Adrenal gland (tissue), 5 donors: ENCODE measurements at regions not wholly inside any gene's neighbourhood (a gene's known extent, or its start where the extent isn't known, plus 50 kb on each side); places are given as distances from the start of the nearest gene placed in this dataset.

Experiments used
- POLR2A ChIP-seq, 2 donors: fragments of 450-650 bp; IDR thresholded peaks; one replicate each; pipeline ENCODE4 v1.6.1; 2017; ENCODE audit warnings: antibody characterized with exemption in 2 of 2, mild to moderate bottlenecking in 2 of 2, moderate library complexity in 1 of 2
- TF ChIP-seq, protein P1 (sequence below), 6 experiments: fragments of 450-650 bp in 4 of 6; fragments of 200-600 bp in 2 of 6; sonication (generic) in 1 of 6; IDR thresholded peaks; 1 replicate in 5 of 6; 2 replicates in 1 of 6; pipeline versions ENCODE4 v1.5.1 to v1.8.0; 2016 to 2021; ENCODE audit warnings: antibody characterized with exemption in 6 of 6, mild to moderate bottlenecking in 2 of 6, moderate library complexity in 1 of 6
- donor health status: DM: no; HTN: no; CAD: no.

GRCh38 chr16:54519161-54519695 lies 232.6 kb upstream of the IRX3 start:
- TF ChIP-seq, protein P1, sequence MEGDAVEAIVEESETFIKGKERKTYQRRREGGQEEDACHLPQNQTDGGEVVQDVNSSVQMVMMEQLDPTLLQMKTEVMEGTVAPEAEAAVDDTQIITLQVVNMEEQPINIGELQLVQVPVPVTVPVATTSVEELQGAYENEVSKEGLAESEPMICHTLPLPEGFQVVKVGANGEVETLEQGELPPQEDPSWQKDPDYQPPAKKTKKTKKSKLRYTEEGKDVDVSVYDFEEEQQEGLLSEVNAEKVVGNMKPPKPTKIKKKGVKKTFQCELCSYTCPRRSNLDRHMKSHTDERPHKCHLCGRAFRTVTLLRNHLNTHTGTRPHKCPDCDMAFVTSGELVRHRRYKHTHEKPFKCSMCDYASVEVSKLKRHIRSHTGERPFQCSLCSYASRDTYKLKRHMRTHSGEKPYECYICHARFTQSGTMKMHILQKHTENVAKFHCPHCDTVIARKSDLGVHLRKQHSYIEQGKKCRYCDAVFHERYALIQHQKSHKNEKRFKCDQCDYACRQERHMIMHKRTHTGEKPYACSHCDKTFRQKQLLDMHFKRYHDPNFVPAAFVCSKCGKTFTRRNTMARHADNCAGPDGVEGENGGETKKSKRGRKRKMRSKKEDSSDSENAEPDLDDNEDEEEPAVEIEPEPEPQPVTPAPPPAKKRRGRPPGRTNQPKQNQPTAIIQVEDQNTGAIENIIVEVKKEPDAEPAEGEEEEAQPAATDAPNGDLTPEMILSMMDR (IDR thresholded peaks at IDR 0.05) = no peak
- TF ChIP-seq POLR2A (IDR thresholded peaks at IDR 0.05) = no peak
